Progenitor cell of endocrine pancreas (in vitro differentiated cells): ENCODE measurements at regions not wholly inside any gene's neighbourhood (a gene's known extent, or its start where the extent isn't known, plus 50 kb on each side); places are given as distances from the start of the nearest gene placed in this dataset.

Experiments used
- DNase-seq: peaks from one replicate; pipeline ENCODE4 v3.0.0; 2021; ENCODE audit warnings: low spot score; ENCODE audit not compliant: unreplicated experiment
- H3K27ac Mint-ChIP-seq: 2 replicates; pipeline ENCODE4 v1.8.0; 2021; ENCODE audit warnings: mild to moderate bottlenecking, moderate library complexity, mixed read lengths
- H3K27me3 Mint-ChIP-seq: 2 replicates; pipeline ENCODE4 v1.8.0; 2021; ENCODE audit warnings: mixed read lengths
- H3K36me3 Mint-ChIP-seq: 2 replicates; pipeline ENCODE4 v1.8.0; 2022; ENCODE audit warnings: mixed read lengths; ENCODE audit not compliant: insufficient read depth
- H3K4me1 Mint-ChIP-seq: 2 replicates; pipeline ENCODE4 v1.8.0; 2021; ENCODE audit warnings: low read depth, mixed read lengths
- H3K4me3 Mint-ChIP-seq: 2 replicates; pipeline ENCODE4 v1.8.0; 2021; ENCODE audit warnings: low read depth, mild to moderate bottlenecking, moderate library complexity, mixed read lengths
- H3K9me3 Mint-ChIP-seq: 2 replicates; pipeline ENCODE4 v1.8.0; 2021; ENCODE audit warnings: low read depth, mixed read lengths
- CTCF ChIP-seq: fragments of 200-600 bp; sonication (generic); IDR thresholded peaks from one replicate; pipeline ENCODE4 v1.5.0; 2021; ENCODE audit warnings: antibody characterized with exemption, mild to moderate bottlenecking; ENCODE audit not compliant: unreplicated experiment

DNA sequence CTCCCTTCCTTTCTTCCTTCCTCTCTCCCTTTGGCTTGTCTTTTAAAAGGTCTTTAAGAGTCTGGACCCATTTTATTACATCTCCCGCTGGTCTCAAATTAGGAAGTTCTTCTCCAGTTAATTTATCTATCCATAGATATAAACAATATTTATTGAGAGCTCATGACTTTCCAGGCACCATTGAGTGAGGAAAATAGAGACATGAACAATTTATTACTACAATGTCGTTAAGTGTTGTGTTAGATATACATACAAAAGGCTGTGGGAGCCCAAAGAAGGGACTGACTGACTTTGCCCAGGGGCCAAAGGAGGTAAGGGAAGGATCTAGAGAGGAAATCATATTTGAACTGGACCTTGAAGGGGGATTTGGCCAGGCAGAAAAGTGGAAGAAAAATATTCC is 51.6 kb upstream of the DEUP1 start:
- Mint-ChIP-seq H3K4me3 (no peak overlapping the region), H3K4me1 (peaks cover 31% of the 10 kb centered on the region), H3K9me3 (no peaks in the 10 kb centered on the region), H3K27me3 (no peaks in the 10 kb centered on the region), H3K36me3 (no peaks in the 10 kb centered on the region), H3K27ac (peak overlapping the region; percentile 77)
- DNase-seq = no peak
- TF ChIP-seq CTCF = no peak

DNA sequence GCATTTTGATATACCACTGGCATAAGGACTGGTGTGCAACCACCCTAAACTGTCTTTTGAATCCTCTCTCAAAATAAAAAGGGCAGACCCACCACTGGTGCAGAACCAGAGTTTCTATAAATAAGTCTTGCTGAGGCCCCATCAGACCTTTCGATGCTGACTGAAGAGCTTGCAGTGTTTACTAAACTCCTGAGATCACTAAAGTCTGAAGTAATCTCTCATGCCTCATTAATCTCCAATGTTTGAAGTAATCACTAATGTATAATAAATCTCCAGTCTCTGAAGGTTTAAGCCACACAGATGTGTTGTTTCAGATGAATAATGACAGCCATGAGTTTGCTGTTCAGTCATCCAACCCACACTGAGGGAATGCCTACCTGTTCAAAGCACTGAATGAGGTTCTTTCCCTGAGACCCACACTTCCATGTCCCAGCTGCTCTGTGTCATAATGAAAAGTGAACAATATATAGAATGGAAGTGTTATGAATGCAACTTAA is 50.6 kb upstream of the DEUP1 start:
- Mint-ChIP-seq H3K27ac (peak overlapping the region; percentile 62), H3K36me3 (no peaks in the 10 kb centered on the region), H3K4me1 (peaks cover 34% of the 10 kb centered on the region), H3K27me3 (no peaks in the 10 kb centered on the region), H3K9me3 (no peaks in the 10 kb centered on the region), H3K4me3 (no peak overlapping the region)
- no peak for TF ChIP-seq CTCF
- DNase-seq = no peak
